NCI-H1105 (cell line): ENCODE measurements at regions not wholly inside any gene's neighbourhood (a gene's known extent, or its start where the extent isn't known, plus 50 kb on each side); places are given as distances from the start of the nearest gene placed in this dataset.
"Not testable (repeated sequence)": the region's sequence is repeated elsewhere in the genome, so short reads cannot be mapped to it uniquely, and the experiment has no call there.

Experiments used
- DNase-seq: peaks from one replicate; lab custom pipeline; 2025; lab: John Stamatoyannopoulos, UW

GRCh38 chr3:1456781-1457311 lies 364.0 kb downstream of the CNTN6 start:
- DNase-seq = no peak

GRCh38 chr3:1462371-1462770 lies 369.5 kb downstream of the CNTN6 start:
- DNase-seq = no peak

- no peak for DNase-seq
These were observed 370.1 kb downstream of the CNTN6 start for GRCh38 chr3:1462856-1463450.

- DNase-seq = not testable (repeated sequence)
These were observed 372.3 kb downstream of the CNTN6 start for GRCh38 chr3:1465091-1465490.

GRCh38 chr3:1468145-1468544 lies 375.3 kb downstream of the CNTN6 start:
- no peak for DNase-seq

- no peak for DNase-seq
These were observed 376.4 kb downstream of the CNTN6 start for GRCh38 chr3:1469248-1469647.

GRCh38 chr3:1469687-1470086 lies 376.9 kb downstream of the CNTN6 start:
- DNase-seq = no peak

GRCh38 chr3:1477669-1478068 lies 384.8 kb downstream of the CNTN6 start:
- DNase-seq = no peak

GRCh38 chr3:1495466-1495865 lies 402.6 kb downstream of the CNTN6 start:
- no peak for DNase-seq

- no peak for DNase-seq
These were observed 406.9 kb downstream of the CNTN6 start for GRCh38 chr3:1499694-1500093.

- no peak for DNase-seq
These were observed 408.7 kb downstream of the CNTN6 start for GRCh38 chr3:1501406-1502115.

- DNase-seq = no peak
These were observed 413.3 kb downstream of the CNTN6 start for GRCh38 chr3:1506090-1506489.

- DNase-seq = no peak
These were observed 420.8 kb downstream of the CNTN6 start for GRCh38 chr3:1513662-1514061.

- no peak for DNase-seq
These were observed 423.1 kb downstream of the CNTN6 start for GRCh38 chr3:1515882-1516281.

- DNase-seq = no peak
These were observed 435.0 kb downstream of the CNTN6 start for GRCh38 chr3:1527786-1528185.

GRCh38 chr3:1528621-1529020 lies 435.8 kb downstream of the CNTN6 start:
- no peak for DNase-seq

- no peak for DNase-seq
These were observed 436.9 kb downstream of the CNTN6 start for GRCh38 chr3:1529676-1530075.

- no peak for DNase-seq
These were observed 439.2 kb downstream of the CNTN6 start for GRCh38 chr3:1531981-1532380.

- no peak for DNase-seq
These were observed 440.2 kb downstream of the CNTN6 start for GRCh38 chr3:1532935-1533606.

GRCh38 chr3:1533763-1534162 lies 440.9 kb downstream of the CNTN6 start:
- no peak for DNase-seq

- no peak for DNase-seq
These were observed 441.4 kb downstream of the CNTN6 start for GRCh38 chr3:1534252-1534651.

GRCh38 chr3:1535361-1535760 lies 442.5 kb downstream of the CNTN6 start:
- no peak for DNase-seq

GRCh38 chr3:1540686-1541085 lies 447.9 kb downstream of the CNTN6 start:
- no peak for DNase-seq
